Neural progenitor cell (in vitro differentiated cells): ENCODE measurements at regions not wholly inside any gene's neighbourhood (a gene's known extent, or its start where the extent isn't known, plus 50 kb on each side); places are given as distances from the start of the nearest gene placed in this dataset.

ENCODE experiments used
- DNase-seq: peaks from one replicate; pipeline ENCODE4 v3.0.0-alpha.2; 2016; ENCODE audit warnings: low spot score
- H2AFZ ChIP-seq: fragments of 200-600 bp; sonication (generic); replicated peaks from 2 replicates; pipeline ENCODE4 v1.6.1; 2016; ENCODE audit warnings: antibody characterized with exemption
- H3F3A ChIP-seq: fragments of 200-600 bp; sonication (generic); 2 replicates; pipeline ENCODE4 v1.6.1; 2016; ENCODE audit warnings: antibody characterized with exemption, low read depth
- H3K27ac ChIP-seq: fragments of 200-600 bp; sonication (generic); 2 replicates; pipeline ENCODE4 v1.5.1; 2016; ENCODE audit warnings: mild to moderate bottlenecking
- H3K27me3 ChIP-seq: fragments of 200-600 bp; sonication (generic); 2 replicates; pipeline ENCODE4 v1.6.1; 2016; ENCODE audit warnings: mild to moderate bottlenecking, moderate library complexity
- H3K36me3 ChIP-seq: fragments of 200-600 bp; sonication (generic); 2 replicates; pipeline ENCODE4 v1.5.1; 2016
- H3K4me1 ChIP-seq: fragments of 200-600 bp; sonication (generic); 2 replicates; pipeline ENCODE4 v1.6.1; 2016; ENCODE audit warnings: mixed run types
- H3K4me2 ChIP-seq: fragments of 200-600 bp; sonication (generic); 2 replicates; pipeline ENCODE4 v1.6.1; 2016
- H3K4me3 ChIP-seq: fragments of 200-600 bp; sonication (generic); 2 replicates; pipeline ENCODE4 v1.5.1; 2016
- H3K79me2 ChIP-seq: fragments of 200-600 bp; sonication (generic); 2 replicates; pipeline ENCODE4 v1.6.1; 2016; ENCODE audit warnings: low read depth
- H3K9ac ChIP-seq: fragments of 200-600 bp; sonication (generic); 2 replicates; pipeline ENCODE4 v1.6.1; 2016
- H3K9me3 ChIP-seq: fragments of 200-600 bp; sonication (generic); 2 replicates; pipeline ENCODE4 v1.5.1; 2016; ENCODE audit warnings: low read depth
- H4K20me1 ChIP-seq: fragments of 200-600 bp; sonication (generic); 2 replicates; pipeline ENCODE4 v1.6.1; 2016; ENCODE audit warnings: low read depth
- H3K27ac Mint-ChIP-seq: 3 replicates; pipeline ENCODE4 v1.8.0; 2021; ENCODE audit warnings: mixed read lengths
- H3K27me3 Mint-ChIP-seq: 2 replicates; pipeline ENCODE4 v1.8.0; 2022; ENCODE audit warnings: low read depth, mild to moderate bottlenecking, inconsistent platforms, moderate library complexity, mixed read lengths; ENCODE audit not compliant: insufficient read depth
- H3K36me3 Mint-ChIP-seq: 3 replicates; pipeline ENCODE4 v1.8.0; 2021; ENCODE audit warnings: mixed read lengths
- H3K4me1 Mint-ChIP-seq: 3 replicates; pipeline ENCODE4 v1.8.0; 2021; ENCODE audit warnings: mixed read lengths
- H3K4me3 Mint-ChIP-seq: 3 replicates; pipeline ENCODE4 v1.8.0; 2021; ENCODE audit warnings: mild to moderate bottlenecking, moderate library complexity, mixed read lengths
- H3K9me3 Mint-ChIP-seq: 3 replicates; pipeline ENCODE4 v1.8.0; 2020; ENCODE audit warnings: mixed read lengths
- CTCF ChIP-seq: fragments of 200-600 bp; sonication (generic); IDR thresholded peaks from 2 replicates; pipeline ENCODE4 v1.5.1; 2017; ENCODE audit warnings: antibody characterized with exemption, mild to moderate bottlenecking
- EZH2 ChIP-seq: fragments of 200-600 bp; sonication (generic); IDR thresholded peaks from 2 replicates; pipeline ENCODE4 v1.6.1; 2017; ENCODE audit warnings: antibody characterized with exemption, mild to moderate bottlenecking, moderate library complexity
- EZH2phosphoT487 ChIP-seq: fragments of 200-600 bp; sonication (generic); IDR thresholded peaks from 2 replicates; pipeline ENCODE4 v1.6.1; 2017; ENCODE audit warnings: antibody characterized with exemption

- H3K9ac ChIP-seq, result no peak overlapping the region
Measured at GRCh38 chr6:44043479-44044153, 83.6 kb downstream of the MRPL14 start.

GRCh38 chr6:44042989-44043478 lies 84.2 kb downstream of the MRPL14 start:
- no peaks in the 10 kb centered on the region for H3K27me3 ChIP-seq
- TF ChIP-seq EZH2phosphoT487 (no peak), EZH2 (no peak), CTCF (no peak)
- H3K36me3 ChIP-seq, result no peaks in the 10 kb centered on the region
- no peak overlapping the region for H3K4me2 ChIP-seq
- H2AFZ ChIP-seq, result no peak overlapping the region
- DNase-seq, result no peak
- no peak overlapping the region for H3K4me3 ChIP-seq
- H3K4me1 Mint-ChIP-seq, result peaks cover 41% of the 10 kb centered on the region
- H3K36me3 Mint-ChIP-seq, result no peaks in the 10 kb centered on the region
- H3K27ac ChIP-seq, result no peak overlapping the region
- no peaks in the 10 kb centered on the region for H3K9me3 Mint-ChIP-seq
- H4K20me1 ChIP-seq, result no peaks in the 10 kb centered on the region
- no peak overlapping the region for H3K9ac ChIP-seq
- H3K27ac Mint-ChIP-seq, result no peak overlapping the region
- no peaks in the 10 kb centered on the region for H3F3A ChIP-seq
- no peaks in the 10 kb centered on the region for H3K79me2 ChIP-seq
- H3K27me3 Mint-ChIP-seq, result peaks cover 9% of the 10 kb centered on the region
- H3K4me3 Mint-ChIP-seq, result no peak overlapping the region
- peaks cover 45% of the 10 kb centered on the region for H3K4me1 ChIP-seq
- H3K9me3 ChIP-seq, result no peaks in the 10 kb centered on the region

More at GRCh38 chr6:44043479-44044153, 83.6 kb downstream of the MRPL14 start:
- no peaks in the 10 kb centered on the region for H3K79me2 ChIP-seq
- Mint-ChIP-seq H3K4me3 (no peak overlapping the region), H3K36me3 (no peaks in the 10 kb centered on the region), H3K9me3 (no peaks in the 10 kb centered on the region), H3K4me1 (peaks cover 41% of the 10 kb centered on the region), H3K27ac (peak overlapping the region; percentile 29), H3K27me3 (peaks cover 9% of the 10 kb centered on the region)
- no peak for DNase-seq
- H3K9me3 ChIP-seq, result no peaks in the 10 kb centered on the region
- H4K20me1 ChIP-seq, result no peaks in the 10 kb centered on the region
- H3K27ac ChIP-seq, result peak overlapping the region; percentile 45
- no peak overlapping the region for H2AFZ ChIP-seq
- TF ChIP-seq EZH2 (no peak), EZH2phosphoT487 (no peak), CTCF (no peak)
- H3K4me3 ChIP-seq, result no peak overlapping the region
- no peaks in the 10 kb centered on the region for H3K27me3 ChIP-seq
- no peaks in the 10 kb centered on the region for H3F3A ChIP-seq
- H3K36me3 ChIP-seq, result no peaks in the 10 kb centered on the region
- H3K4me2 ChIP-seq, result no peak overlapping the region
- peaks cover 45% of the 10 kb centered on the region for H3K4me1 ChIP-seq

- H3K36me3 Mint-ChIP-seq, result no peaks in the 10 kb centered on the region
- no peaks in the 10 kb centered on the region for H3F3A ChIP-seq
- peak overlapping the region; percentile 53 for H3K27ac Mint-ChIP-seq
- no peak overlapping the region for H3K27ac ChIP-seq
- H2AFZ ChIP-seq, result no peak overlapping the region
- H4K20me1 ChIP-seq, result no peaks in the 10 kb centered on the region
- no peak overlapping the region for H3K4me2 ChIP-seq
- peaks cover 45% of the 10 kb centered on the region for H3K4me1 ChIP-seq
- no peaks in the 10 kb centered on the region for H3K9me3 Mint-ChIP-seq
- no peak overlapping the region for H3K4me3 Mint-ChIP-seq
- peaks cover 9% of the 10 kb centered on the region for H3K27me3 Mint-ChIP-seq
- no peak for DNase-seq
- H3K4me3 ChIP-seq, result no peak overlapping the region
- no peaks in the 10 kb centered on the region for H3K79me2 ChIP-seq
- peaks cover 44% of the 10 kb centered on the region for H3K4me1 Mint-ChIP-seq
- H3K9ac ChIP-seq, result no peak overlapping the region
- TF ChIP-seq EZH2, result no peak
- no peak for TF ChIP-seq CTCF
- TF ChIP-seq EZH2phosphoT487, result no peak
- no peaks in the 10 kb centered on the region for H3K9me3 ChIP-seq
- H3K36me3 ChIP-seq, result no peaks in the 10 kb centered on the region
- H3K27me3 ChIP-seq, result no peaks in the 10 kb centered on the region
Measured at GRCh38 chr6:44042261-44042988, 84.8 kb downstream of the MRPL14 start.
